OCI-LY3 (cell line): ENCODE measurements at regions not wholly inside any gene's neighbourhood (a gene's known extent, or its start where the extent isn't known, plus 50 kb on each side); places are given as distances from the start of the nearest gene placed in this dataset.

ENCODE experiments used
- CTCF ChIP-seq: fragments of 200-600, 300-600 bp; sonication (generic); IDR thresholded peaks from 2 replicates; pipeline ENCODE4 v1.5.1; 2014; ENCODE audit warnings: antibody characterized with exemption, low read length, low read depth
- EZH2phosphoT487 ChIP-seq: fragments of 200-600 bp; shearing (Covaris generic); IDR thresholded peaks from 2 replicates; pipeline ENCODE4 v1.6.1; 2018; ENCODE audit warnings: antibody characterized with exemption, mixed run types, low read depth

- no peak for TF ChIP-seq CTCF
- TF ChIP-seq EZH2phosphoT487, result no peak
Measured at GRCh38 chr14:81982046-81982445, 448.4 kb upstream of the SEL1L start.
